ENCODE measurements at regions not wholly inside any gene's neighbourhood (a gene's known extent, or its start where the extent isn't known, plus 50 kb on each side); places are given as distances from the start of the nearest gene placed in this dataset.

DNA sequence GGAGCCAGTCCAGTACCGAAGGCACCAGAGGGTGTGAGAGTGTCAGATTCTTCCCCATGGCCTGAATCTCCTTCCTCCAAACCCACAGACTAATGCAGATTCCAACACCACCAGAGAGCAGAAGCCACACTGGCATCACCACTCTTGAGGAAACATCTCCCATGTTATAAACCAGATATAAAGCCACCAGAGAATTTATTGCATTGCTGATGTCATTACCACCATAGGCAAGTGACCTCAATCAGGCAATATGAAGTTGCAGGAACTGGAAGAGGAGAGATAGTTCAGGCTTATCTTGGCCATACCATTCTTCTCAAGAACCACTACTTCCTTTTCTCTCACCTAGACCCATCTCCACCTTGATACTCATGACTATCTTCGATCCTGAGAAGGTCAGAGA is 653.4 kb downstream of the TMEM121 start:
- TF ChIP-seq, protein P1, sequence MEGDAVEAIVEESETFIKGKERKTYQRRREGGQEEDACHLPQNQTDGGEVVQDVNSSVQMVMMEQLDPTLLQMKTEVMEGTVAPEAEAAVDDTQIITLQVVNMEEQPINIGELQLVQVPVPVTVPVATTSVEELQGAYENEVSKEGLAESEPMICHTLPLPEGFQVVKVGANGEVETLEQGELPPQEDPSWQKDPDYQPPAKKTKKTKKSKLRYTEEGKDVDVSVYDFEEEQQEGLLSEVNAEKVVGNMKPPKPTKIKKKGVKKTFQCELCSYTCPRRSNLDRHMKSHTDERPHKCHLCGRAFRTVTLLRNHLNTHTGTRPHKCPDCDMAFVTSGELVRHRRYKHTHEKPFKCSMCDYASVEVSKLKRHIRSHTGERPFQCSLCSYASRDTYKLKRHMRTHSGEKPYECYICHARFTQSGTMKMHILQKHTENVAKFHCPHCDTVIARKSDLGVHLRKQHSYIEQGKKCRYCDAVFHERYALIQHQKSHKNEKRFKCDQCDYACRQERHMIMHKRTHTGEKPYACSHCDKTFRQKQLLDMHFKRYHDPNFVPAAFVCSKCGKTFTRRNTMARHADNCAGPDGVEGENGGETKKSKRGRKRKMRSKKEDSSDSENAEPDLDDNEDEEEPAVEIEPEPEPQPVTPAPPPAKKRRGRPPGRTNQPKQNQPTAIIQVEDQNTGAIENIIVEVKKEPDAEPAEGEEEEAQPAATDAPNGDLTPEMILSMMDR (conservative IDR thresholded peaks at IDR 0.05; ENCODE audit: low read depth, low read length), result no peak
- no peak for TF ChIP-seq EZH2phosphoT487 (IDR thresholded peaks at IDR 0.05; ENCODE audit: borderline replicate concordance, low read length)
